ENCODE measurements at regions not wholly inside any gene's neighbourhood (a gene's known extent, or its start where the extent isn't known, plus 50 kb on each side); places are given as distances from the start of the nearest gene placed in this dataset.

DNA sequence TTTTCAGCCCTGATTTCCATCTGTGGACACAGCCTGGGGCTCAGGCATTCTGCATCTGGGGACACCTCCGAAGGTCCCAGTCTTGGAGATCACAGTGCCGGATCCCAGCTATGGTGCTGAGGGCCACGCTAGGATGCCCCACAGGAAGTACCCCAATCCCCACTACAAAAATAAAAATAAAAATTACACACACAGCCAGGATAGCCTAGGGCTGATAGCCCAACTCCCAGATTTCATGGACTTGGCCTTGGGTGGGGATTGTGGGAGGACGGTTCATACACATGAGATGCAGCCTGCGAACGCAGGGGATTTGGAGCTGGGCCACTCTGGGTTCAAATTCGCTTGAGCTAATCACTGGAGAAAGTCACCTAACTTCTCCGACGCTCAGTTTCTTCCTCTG lies 237.7 kb downstream of the BUD13 start (continued):
- TF ChIP-seq, protein P1, sequence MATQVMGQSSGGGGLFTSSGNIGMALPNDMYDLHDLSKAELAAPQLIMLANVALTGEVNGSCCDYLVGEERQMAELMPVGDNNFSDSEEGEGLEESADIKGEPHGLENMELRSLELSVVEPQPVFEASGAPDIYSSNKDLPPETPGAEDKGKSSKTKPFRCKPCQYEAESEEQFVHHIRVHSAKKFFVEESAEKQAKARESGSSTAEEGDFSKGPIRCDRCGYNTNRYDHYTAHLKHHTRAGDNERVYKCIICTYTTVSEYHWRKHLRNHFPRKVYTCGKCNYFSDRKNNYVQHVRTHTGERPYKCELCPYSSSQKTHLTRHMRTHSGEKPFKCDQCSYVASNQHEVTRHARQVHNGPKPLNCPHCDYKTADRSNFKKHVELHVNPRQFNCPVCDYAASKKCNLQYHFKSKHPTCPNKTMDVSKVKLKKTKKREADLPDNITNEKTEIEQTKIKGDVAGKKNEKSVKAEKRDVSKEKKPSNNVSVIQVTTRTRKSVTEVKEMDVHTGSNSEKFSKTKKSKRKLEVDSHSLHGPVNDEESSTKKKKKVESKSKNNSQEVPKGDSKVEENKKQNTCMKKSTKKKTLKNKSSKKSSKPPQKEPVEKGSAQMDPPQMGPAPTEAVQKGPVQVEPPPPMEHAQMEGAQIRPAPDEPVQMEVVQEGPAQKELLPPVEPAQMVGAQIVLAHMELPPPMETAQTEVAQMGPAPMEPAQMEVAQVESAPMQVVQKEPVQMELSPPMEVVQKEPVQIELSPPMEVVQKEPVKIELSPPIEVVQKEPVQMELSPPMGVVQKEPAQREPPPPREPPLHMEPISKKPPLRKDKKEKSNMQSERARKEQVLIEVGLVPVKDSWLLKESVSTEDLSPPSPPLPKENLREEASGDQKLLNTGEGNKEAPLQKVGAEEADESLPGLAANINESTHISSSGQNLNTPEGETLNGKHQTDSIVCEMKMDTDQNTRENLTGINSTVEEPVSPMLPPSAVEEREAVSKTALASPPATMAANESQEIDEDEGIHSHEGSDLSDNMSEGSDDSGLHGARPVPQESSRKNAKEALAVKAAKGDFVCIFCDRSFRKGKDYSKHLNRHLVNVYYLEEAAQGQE (IDR thresholded peaks at IDR 0.05; ENCODE audit: unreplicated experiment): no peak

DNA sequence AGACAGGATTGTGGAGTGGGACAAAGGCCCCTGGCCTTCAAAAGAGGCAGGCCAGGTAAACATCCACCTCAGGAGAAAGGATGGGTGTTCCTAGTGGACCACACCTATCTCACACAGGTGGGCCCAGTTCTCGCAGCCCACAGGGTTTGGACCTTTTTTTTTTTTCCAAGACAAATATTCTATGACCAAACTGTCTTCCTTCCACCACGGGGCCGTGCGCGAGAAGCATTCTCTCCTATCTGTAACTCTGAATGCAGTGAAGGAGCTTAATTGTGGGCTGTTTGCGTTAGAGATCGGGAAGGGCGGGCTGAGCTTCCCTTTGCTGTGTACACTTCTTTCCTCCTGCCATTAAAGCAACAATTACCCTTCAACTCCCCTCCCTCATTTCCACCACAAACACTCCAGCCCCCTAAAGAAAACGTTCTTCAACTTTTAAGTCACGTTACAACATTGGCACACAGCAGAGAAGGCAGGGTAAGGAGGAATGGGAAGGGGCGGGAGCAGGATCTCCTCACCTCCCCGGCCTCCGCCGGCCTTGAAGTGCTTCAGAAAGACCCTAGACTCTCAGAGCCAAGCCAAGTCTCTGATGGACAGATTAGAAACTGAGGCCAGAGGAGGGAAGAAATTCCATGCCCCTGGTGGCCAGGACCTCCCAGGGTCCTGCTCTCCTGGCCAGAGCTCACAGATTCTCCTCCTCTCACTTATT lies 238.4 kb downstream of the BUD13 start:
- Histone ChIP-seq H3F3A (replicated peaks; ENCODE audit: low read depth) (no peaks in the 10 kb centered on the region), H3K4me1 (ENCODE audit: insufficient read depth) (peaks cover 16% of the 10 kb centered on the region), H3K27ac (ENCODE audit: low read depth) (no peak overlapping the region), H3K36me3 (ENCODE audit: insufficient read depth) (no peaks in the 10 kb centered on the region), H3K79me2 (replicated peaks; ENCODE audit: insufficient read depth) (no peaks in the 10 kb centered on the region), H3K4me2 (no peak overlapping the region), H2AFZ (no peak overlapping the region), H3K9me2 (ENCODE audit: insufficient read depth) (no peaks in the 10 kb centered on the region), H4K20me1 (replicated peaks; ENCODE audit: insufficient read depth) (no peaks in the 10 kb centered on the region), H3K4me3 (no peak overlapping the region), H3K27me3 (ENCODE audit: insufficient read depth) (no peaks in the 10 kb centered on the region)
- Mint-ChIP-seq H3K27ac (no peak overlapping the region), H3K4me3 (no peak overlapping the region), H3K27me3 (ENCODE audit: insufficient read depth, low read depth, poor library complexity) (peaks cover 5% of the 10 kb centered on the region), H3K4me1 (peaks cover 6% of the 10 kb centered on the region), H3K9me3 (peaks cover 7% of the 10 kb centered on the region; the same call in 2 of the 3 replicates), H3K36me3 (ENCODE audit: low read depth) (peaks cover 3% of the 10 kb centered on the region; the same call in 1 of the 3 replicates)
- no peak for DNase-seq (ENCODE audit: low spot score)
- TF ChIP-seq NANOG (IDR thresholded peaks at IDR 0.05; ENCODE audit: borderline replicate concordance) (no peak), ETS1 (IDR thresholded peaks at IDR 0.05) (no peak), JUNB (IDR thresholded peaks at IDR 0.05; ENCODE audit: unreplicated experiment) (no peak), POLR2AphosphoS5 (IDR thresholded peaks at IDR 0.05; ENCODE audit: low read depth) (no peak), EZH2 (IDR thresholded peaks at IDR 0.05; ENCODE audit: low read depth, unreplicated experiment) (no peak), STAT1 (IDR thresholded peaks at IDR 0.05; ENCODE audit: unreplicated experiment) (no peak)
- no peak for ATAC-seq

DNA sequence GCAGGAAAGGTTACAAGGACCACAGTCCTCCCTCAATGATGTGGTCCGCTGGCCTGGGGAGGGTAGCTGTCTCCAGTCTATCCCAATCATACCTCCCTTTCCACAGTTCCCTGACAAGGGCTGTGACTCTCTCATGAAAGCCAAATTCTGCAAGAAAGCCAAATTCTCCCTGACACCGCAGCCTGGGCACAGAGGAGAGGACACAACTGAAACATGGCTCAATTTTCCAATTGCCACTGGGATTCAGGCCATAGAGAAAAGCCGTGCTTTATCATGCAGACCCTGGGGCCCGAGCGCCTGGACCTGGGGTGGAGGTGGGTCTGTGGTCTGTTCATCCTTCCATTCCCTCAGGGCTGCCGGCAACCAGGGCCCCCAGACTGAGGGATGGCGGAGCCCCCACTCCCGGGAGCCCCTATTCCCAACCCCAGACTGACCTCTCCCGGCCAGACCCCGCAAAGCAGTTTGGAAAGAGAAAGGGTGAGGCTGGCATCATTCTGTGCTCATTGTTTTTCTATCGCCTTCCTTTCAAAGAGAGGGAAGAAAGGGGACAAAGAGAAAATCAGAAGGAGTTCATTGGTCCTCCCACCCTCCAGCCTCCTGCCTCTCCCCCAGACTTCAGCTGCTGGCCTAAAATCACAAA lies 239.5 kb downstream of the BUD13 start:
- H3K4me1 ChIP-seq (ENCODE audit: insufficient read depth): peaks cover 16% of the 10 kb centered on the region
- no peak overlapping the region for H3K4me3 ChIP-seq
- H3K27me3 ChIP-seq (ENCODE audit: insufficient read depth): no peaks in the 10 kb centered on the region
- H3K9me2 ChIP-seq (ENCODE audit: insufficient read depth): no peaks in the 10 kb centered on the region
- no peaks in the 10 kb centered on the region for H3K79me2 ChIP-seq (replicated peaks; ENCODE audit: insufficient read depth)
- DNase-seq (ENCODE audit: low spot score): peak; percentile 62
- Mint-ChIP-seq H3K4me3 (no peak overlapping the region), H3K27ac (no peak overlapping the region), H3K9me3 (peaks cover 7% of the 10 kb centered on the region; the same call in 2 of the 3 replicates), H3K27me3 (ENCODE audit: insufficient read depth, low read depth, poor library complexity) (peaks cover 7% of the 10 kb centered on the region), H3K36me3 (ENCODE audit: low read depth) (peaks cover 3% of the 10 kb centered on the region; the same call in 1 of the 3 replicates), H3K4me1 (peaks cover 6% of the 10 kb centered on the region)
- peak; percentile 95 for ATAC-seq
- no peak overlapping the region for H3K4me2 ChIP-seq
- peak overlapping the region; percentile 65; the same call in 1 of the 2 replicates for H2AFZ ChIP-seq
- no peak overlapping the region for H3K27ac ChIP-seq (ENCODE audit: low read depth)
- no peaks in the 10 kb centered on the region for H3K36me3 ChIP-seq (ENCODE audit: insufficient read depth)
- H3F3A ChIP-seq (replicated peaks; ENCODE audit: low read depth): no peaks in the 10 kb centered on the region
- no peaks in the 10 kb centered on the region for H4K20me1 ChIP-seq (replicated peaks; ENCODE audit: insufficient read depth)
- TF ChIP-seq POLR2AphosphoS5 (IDR thresholded peaks at IDR 0.05; ENCODE audit: low read depth): no peak
- no peak for TF ChIP-seq CREB1 (CRISPR knock-in tag; IDR thresholded peaks at IDR 0.05; ENCODE audit: low read depth)
- TF ChIP-seq, protein P2, sequence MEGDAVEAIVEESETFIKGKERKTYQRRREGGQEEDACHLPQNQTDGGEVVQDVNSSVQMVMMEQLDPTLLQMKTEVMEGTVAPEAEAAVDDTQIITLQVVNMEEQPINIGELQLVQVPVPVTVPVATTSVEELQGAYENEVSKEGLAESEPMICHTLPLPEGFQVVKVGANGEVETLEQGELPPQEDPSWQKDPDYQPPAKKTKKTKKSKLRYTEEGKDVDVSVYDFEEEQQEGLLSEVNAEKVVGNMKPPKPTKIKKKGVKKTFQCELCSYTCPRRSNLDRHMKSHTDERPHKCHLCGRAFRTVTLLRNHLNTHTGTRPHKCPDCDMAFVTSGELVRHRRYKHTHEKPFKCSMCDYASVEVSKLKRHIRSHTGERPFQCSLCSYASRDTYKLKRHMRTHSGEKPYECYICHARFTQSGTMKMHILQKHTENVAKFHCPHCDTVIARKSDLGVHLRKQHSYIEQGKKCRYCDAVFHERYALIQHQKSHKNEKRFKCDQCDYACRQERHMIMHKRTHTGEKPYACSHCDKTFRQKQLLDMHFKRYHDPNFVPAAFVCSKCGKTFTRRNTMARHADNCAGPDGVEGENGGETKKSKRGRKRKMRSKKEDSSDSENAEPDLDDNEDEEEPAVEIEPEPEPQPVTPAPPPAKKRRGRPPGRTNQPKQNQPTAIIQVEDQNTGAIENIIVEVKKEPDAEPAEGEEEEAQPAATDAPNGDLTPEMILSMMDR (conservative IDR thresholded peaks at IDR 0.05; ENCODE audit: low read depth in 2 of 2): peak; percentile 71 to 75
